CD4-positive, alpha-beta T cell treated with Interferon alpha-2 for 1 hour (primary cell): ENCODE measurements at regions not wholly inside any gene's neighbourhood (a gene's known extent, or its start where the extent isn't known, plus 50 kb on each side); places are given as distances from the start of the nearest gene placed in this dataset.

ENCODE experiments used
- DNase-seq, 2 donors: peaks; one replicate each; pipeline ENCODE4 v3.0.0-alpha.2; 2020 to 2022

DNA sequence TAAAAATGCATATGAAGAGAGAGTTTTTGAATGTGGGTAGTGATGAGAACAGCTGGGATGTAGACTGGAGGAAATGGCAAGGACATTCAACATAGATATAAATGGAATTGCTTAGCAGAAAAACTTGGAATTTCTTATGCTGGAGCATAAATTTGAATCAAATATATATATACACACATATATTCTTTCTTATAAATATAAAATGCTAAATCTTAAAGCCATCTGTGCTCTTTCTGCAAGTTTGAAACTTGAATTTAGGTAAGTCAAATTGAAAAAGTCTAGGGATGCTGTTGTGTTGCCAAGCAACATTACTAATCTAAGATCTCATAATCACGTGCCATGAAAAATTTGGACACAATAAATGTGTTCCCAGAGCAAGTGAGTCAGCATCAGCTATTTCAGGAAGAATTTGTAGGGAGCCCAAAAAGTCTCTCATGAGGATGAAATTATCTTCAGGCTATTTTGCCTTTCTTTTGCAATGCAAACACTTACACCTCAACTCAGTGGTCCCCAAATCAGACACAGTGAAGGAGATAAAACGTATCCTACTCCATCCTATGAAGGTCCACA, 58.4 kb upstream of the ALDH1A1 start:
- no peak for DNase-seq

DNA sequence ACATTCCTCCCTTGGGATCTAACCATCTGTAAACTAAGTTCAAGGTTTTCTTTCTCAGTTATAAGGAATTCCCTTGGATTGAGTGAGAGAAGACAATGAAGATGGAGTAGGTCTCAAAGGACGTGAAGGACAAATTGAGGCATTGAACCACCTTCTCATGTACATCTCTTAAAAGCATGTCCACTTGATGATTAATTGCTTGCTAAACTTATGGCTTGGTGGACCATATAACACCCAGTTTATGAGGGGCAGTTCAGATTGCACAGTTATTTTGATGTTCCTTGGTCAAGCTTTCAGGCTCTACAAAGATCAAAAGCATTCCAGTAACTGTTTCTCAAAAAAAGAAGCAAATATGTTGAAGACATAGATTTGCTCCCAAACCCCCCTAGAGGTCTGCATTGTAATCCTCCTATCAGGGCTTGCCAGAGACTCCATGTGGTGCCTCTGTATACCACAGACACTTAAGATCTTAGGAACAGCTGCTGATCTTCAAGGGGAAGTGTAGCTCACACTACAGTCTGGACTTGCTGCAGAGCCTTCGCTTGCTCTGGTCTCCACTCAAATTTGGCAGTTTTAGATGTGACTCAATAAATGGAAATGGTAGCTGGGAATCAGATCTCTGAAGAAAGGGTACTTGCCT, 56.9 kb upstream of the ALDH1A1 start:
- no peak for DNase-seq

DNA sequence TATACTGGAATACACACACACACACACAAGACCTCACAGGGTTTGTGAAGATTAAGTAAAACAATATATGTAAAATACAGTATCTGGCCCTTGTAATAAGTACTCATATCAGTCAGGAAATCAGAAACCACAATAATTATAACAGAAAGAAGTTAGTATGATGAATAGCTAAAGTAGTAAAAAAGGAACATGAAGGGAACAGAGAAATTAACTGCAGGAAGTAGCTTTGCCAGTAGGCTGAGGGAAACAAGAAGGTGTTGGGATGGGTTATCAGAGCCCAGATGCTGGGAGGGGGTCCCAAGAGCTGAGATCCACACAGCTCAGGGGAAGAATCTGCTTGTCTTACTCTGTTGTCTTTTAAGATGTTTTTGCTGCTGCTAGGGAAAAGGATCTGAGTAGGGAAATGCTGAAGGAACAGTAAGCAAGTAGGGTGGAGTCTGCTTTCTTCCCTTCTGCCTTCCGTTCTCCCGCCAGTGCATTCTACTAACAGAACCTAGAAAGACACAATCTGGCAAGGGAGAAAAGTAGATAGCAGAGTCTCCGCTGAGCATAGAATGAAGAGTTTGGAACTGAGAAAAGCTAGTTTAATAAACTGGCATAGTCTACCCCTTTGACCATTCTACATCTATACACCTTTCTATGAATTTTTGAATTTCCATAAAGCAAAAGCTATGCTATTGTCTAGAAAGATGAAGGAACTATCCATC, 55.3 kb upstream of the ALDH1A1 start:
- no peak for DNase-seq

DNA sequence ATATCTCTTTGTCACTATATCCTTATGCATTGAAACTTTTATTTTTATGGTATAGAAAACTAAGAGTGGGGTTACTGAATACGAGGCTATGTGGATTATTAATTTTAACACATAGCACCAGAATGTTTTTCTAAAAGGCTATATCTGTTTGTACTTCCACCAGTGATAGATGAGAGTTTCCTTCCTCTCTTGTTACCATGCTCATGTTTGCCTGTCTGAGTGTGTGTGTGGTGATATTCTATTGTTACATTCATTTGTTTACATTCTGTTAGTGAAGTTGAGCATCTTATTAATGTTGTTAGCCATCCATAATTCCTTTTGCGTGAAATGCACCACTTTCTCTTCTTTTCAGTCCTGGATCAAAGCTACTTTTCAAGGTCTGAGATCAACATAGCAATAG, 54.1 kb upstream of the ALDH1A1 start:
- DNase-seq = no peak
